Stimulated activated CD4-positive, alpha-beta T cell treated with anti-CD3 and anti-CD28 coated beads, Interleukin-2, amount 100 ng/mL, for 24 hours (primary cell): ENCODE measurements at regions not wholly inside any gene's neighbourhood (a gene's known extent, or its start where the extent isn't known, plus 50 kb on each side); places are given as distances from the start of the nearest gene placed in this dataset.
"Not testable (repeated sequence)": the region's sequence is repeated elsewhere in the genome, so short reads cannot be mapped to it uniquely, and the experiment has no call there.

Source experiments
- DNase-seq, 2 donors: peaks; one replicate each; pipeline ENCODE4 v3.0.0-alpha.2; 2020

DNA sequence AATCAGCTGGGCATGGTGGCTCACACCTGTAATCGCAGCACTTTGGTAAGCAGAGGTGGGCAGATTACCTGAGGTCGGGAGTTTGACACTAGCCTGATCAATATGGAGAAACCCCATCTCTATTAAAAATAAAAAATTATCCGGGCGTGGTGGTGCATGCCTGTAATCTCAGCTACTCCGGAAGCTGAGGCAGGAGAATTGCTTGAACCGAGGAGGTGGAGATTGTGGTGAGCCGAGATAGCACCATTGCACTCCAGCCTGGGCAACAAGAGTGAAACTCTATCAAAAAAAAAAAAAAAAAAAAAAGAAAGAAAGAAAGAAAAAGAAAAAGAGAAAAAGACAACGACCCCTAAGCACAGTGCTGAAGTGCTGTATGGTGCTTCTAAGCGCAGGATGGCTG lies 280.6 kb upstream of the MAF start:
- DNase-seq = not testable (repeated sequence)

DNA sequence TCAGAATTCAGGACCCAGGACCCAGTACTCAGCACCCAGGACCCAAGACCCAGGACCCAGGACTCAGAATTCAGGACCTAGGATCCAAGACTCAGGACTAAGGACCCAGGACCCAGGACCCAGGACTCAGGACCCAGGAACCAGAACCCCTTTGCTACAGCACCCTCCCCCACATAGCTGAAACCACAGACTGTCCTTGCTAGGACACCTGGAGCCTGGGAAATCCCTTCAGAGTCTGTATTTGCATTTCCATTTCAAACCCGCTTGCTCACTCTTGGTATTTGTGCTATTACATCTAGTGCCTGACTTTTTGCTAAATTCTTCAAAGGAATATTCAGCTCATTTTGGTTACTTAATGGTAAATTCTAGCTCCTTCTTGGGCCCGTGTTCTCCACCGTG lies 275.8 kb upstream of the MAF start:
- DNase-seq = no peak

DNA sequence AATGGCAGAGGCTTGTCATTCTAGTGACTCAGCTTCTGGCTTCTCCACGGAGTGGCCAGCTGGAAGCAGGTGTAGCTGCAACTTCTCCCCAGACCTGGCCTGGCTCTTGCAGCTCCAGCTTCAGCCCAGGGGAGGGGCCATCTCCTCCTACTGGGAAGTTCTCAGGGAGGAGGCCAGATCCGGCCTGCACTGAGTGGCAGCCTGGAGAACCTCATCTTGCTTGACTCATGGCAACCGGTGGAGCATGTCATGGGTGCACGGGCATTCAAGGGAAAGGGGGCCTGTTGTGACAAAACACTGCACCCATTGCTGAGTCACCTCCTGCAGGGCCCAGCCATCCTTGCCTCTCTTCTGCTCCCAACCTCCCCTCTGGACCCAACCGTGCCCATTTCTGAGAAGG lies 273.9 kb upstream of the MAF start:
- DNase-seq = no peak

DNA sequence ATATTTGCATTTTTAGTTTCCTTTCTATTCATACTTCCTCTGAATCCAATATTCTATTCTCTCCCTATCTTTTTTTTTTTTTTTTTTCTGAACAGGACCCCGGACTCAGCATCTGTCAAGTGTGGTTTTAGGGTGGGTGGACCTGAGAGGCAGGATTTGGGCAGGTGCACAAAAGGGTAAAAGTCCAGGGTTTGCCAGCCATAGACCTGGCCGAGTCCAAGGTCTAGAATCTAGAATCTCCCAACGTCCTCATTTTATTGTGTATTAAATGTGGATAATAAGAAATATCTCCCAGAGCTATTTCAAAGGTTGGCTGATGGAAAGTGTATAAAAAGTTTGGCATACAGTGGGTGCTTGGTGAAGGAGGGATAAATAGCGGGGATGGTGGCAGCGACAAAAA lies 273.3 kb upstream of the MAF start:
- DNase-seq = no peak

DNA sequence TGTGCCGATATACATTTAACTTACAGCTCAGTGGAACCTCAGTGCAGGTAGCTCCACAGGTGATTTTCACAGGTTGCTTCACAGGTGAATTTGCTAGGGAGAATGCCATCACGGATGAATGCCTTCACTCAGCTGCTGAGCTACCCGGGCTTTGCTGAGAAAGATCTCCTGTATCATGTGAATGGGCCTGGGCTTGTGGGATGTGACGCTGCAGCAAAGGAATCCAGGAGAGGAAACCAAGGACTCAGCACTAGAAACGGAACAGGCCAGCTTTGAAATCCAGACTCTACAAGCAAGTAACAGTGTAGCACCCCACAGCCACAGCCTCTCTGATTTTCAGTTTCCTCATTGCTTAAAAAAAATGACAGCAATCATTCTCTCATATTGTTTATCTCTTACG lies 271.4 kb upstream of the MAF start:
- DNase-seq = no peak

DNA sequence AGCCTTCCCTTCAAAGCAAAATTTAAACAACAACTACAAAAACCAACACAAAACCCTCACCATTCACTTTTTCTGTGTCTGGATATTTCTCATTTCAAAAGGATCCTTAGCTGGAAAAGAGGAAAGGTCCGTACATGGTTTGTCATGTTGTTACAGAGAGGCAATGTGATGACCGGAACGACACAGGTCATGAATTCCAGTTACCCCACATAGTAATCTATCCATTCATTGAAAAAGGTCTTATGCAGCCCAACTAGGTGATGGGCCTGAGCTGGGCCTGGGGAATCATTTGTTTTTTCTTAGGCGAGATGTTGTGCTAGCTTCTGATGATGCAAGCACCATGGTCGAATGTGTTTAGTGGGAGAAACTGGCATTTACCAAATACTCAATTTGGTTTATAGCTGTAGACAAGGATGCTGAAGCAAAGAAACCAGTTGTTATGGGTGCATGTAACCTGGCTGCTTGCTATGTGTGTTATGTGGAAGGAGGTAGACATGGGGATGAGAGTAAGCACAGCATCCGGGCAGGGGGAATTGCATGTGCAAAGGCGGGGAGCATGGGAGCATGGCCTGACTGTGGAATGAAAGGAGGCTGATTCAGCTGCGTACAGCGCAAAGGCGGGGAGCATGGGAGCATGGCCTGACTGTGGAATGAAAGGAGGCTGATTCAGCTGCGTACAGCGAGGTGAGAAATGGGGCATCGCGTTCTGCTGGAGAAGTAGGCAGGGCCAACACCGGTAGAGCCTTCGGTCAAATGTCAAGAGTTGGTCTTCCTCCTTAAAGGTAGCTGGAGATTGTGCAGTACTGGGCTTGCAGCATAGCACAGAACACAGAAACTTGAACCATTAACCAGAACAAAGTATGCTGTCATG lies 269.7 kb upstream of the MAF start:
- DNase-seq = no peak

DNA sequence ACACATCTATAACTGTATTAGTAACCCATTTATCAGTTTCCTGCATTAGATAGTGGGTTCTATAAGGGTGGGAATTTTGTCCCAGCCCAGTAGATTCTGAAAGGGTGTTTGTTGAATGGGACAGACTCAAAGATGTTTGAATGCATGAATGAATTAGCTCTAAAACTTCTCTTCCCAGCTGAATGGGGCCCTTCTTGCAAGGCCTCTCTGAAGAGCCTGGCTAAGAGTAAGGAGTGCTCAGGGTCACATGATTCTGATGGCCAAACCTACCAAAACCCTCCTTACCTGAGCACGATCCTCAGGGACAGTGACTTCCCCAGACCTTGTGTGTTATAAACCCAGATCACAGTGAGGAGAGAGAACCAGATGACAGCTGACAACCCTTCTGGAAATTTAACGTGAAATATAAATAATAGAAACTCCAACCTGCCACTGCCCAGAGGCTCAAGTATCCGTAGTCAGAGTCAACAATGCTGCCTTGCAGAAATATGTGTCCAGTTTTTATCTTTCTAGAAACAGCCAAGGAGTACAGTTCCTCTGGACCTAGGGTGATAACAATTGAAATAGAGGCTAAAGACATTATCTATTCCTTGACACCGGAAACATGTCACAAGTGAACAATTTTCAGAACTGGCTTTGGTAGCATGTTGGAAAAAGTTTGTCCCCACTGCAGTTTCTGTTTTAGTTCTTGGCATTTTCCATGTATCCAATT lies 268.9 kb upstream of the MAF start:
- DNase-seq = no peak

DNA sequence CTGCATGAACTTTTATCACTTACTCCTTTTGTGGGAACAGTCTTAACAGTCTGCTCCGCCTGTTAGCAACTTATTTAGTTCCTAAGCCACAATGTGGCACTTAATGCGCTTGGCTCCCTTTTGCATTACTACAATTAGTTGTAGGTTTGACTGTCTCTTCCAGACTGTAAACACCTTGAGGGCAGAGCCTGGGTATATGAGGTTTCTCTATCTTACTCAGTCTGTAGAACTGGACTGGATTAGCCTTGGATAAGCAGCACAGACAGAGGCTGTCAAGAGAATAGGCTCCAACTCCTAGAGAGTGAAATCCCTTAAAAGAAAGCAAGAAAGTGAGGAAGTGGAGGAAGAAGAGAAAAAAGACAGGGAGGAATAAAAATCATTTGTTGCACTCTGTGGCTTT lies 268.3 kb upstream of the MAF start:
- no peak for DNase-seq

DNA sequence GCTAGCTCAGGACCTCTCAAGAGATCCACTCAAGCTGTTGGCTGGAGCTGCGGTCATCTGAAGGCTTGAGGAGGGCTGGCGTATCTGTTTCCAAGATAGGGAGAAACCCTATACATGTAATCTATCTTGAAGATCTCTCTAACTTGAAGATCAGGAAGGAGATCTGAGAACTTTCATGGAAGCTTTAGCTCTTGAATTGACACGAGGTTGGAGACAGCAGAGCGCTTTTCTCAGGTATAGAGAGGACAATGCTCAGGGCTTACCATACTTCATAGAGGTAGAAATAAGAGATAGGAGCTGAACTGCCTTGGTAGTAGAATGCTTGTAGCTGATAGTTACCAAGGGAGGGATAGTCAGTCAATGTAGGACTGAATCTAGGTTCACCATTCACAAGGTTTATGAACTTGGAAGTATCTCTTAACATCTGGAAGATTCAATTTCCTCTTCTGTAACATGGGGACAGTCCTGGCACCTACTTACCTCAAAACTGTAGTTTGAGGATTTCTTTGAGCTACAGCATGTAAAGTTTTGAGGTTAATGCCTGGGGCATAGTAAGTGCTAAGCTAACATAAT lies 267.0 kb upstream of the MAF start:
- no peak for DNase-seq

DNA sequence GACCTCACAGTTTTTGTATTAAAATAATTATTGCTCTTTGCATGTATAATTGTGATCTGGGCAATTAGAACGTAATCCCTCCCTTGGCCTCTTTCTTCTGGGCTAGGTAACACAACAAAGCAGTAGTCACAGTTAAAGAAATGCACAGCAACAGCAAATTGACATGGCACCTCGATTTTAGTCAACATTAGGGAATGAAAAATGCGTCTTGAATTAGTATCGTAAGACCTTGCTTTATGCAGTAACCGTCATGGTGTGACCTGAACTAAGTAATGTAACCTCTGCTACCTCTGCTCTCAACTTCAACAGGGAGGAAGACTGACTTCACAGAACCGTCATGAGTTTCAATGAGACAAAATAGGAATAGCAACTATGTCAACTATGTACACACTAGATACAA lies 265.4 kb upstream of the MAF start:
- DNase-seq = no peak

DNA sequence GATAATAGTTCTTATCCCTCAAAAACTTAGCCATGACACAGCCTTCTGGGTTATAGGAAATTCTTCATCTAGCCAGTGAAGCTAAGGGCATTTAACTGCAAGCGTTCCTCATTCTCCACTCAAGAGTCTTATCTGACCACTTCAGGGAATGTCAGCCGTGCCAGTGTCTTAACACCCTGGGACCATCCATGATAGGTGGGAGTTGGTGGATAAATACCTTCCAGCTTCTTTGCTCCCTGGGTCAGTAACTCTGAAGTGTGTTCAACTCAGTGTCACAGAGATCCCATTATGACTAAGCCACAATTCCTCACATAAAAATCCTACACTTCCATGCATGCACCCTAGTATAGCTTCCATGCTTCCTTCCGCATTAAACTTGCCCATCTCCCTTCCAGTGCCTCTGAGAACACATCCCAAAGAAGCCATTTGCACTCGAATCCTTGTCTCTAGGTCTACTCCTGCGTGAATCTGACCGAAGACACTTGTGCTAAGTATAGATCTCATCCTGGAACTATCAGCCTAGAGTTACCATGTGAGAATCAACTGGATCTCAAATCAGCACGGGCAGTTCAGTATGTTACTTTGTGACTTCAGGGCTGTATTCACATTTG lies 264.3 kb upstream of the MAF start:
- DNase-seq = no peak

DNA sequence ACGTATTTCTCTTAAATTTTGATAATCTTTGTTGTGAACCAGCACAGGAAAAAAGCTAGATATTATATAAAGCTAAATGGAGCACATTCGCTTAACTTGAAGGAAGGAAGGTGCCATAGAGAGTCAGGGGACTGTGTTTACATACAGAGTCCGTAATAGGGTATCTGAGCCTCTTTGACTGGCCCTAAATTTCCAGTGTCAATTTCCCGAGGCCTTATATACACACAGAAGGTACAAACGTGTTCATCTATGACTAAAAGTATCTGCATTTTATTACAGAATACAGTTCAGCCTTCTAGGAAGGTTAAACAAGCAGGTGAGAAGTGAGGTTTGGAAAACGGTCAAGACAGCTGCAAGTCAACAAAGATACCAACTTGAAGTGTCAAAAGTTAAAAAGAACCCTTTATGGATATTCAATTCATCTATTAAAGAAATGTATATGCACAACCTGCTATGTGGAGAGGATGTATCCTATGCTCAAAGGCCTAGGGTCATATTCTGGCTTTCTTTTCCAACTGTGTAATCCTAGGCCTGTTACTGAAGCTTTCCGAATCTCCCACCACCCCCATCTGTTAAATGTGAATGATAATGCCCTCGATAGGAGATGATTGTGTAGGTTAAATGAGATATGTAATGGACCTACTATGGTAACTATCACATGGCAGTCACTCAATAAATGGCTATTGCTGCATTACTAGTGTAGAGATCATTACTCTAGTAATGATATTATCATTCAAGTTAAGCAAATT lies 263.7 kb upstream of the MAF start:
- DNase-seq = no peak

DNA sequence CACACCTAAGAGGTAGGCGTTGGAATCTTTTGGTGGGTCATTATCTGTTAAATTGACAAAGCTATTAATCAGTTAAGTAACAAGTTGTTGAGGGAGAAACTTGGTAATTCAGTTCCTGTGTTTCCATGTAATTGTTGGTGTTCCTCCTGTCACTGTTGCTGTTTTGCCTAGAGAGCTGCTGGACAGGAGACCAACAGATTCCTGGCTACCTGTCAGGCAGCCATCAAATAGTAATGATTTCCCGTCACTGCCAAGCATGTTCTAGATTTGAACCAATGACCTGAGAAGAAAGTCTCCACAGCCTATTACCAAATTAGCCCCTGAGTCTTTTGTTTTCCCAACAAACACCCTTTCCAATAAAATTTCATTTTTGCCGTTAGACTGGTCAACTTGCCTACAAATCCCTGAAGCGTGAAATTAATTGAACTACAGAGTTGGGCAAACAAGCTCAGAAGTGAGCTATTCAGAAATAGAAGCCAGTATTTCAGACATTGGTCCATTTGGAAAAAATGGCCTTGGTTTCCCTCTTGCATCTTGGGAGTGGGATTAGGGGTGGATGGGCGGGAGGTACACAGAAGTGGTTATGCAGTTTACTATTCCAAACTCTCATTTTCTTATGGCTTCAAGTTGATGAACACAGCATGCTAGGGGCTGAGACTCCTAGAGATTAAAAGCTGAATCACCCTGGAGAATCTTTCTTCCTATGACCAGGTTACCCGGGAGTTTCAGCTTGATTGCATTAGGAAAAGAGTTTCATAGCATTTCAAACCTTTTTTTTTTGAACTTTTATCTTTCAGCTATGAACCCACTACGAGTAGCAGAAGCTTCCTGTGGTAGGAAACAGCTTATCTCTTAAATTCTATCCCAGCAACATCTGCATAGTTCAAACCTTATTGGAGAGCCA lies 262.8 kb upstream of the MAF start:
- DNase-seq = no peak

DNA sequence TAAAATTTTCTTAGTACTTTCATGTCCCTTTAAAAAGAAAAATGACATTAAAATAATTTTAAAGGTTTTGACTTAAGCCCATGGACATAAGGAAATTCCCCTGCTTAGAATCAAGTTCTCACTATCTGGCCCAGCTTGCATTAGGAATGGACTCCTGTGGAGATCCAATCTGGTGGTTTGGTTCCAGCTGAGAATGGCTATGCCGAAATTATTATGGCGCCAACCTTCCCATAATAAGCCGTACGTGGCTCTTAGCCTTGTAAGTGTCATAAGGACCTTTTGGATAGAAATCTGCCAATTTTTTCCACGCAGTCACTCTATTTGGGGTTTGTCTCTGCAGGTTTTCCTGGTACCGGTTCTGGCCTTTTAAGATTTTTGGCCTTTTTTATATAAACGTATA lies 262.1 kb upstream of the MAF start:
- no peak for DNase-seq

DNA sequence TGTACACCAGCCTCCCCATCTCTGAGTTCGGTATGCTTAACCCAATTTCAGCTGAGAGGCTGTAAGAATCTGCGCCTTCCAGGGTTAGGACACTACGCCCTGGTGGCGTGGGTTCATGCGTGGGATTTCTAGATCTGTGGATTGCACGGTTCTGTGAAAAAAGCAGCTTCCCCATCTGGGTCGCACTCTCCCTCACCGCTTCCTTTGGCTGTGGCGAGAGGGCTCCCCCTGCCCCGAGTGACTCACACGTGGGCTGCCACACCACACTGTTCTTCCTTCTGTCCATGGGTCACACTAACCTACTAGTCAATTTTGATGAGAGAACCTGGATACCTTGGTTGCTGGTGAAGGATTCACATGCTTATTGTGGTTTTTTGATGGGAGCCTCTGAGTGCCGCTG lies 256.0 kb upstream of the MAF start:
- no peak for DNase-seq

DNA sequence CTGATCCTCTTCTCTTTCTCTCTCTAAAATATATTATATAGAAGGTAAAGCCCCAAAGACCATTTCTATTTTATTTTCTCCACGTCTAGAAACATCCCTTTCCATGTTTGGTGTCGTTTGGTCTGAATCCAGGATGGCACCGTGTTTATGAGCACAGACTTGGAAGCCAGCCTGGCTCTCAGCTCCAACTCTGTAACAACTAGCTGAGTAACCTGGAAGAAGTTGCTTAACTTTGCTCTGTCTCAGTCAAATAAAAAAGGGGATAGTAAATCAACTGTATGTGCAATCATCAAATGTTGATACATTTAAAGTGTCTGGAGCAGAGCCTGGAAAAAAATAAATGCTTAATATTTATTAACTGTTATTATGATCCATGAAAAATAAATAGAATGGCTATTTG lies 249.8 kb upstream of the MAF start:
- DNase-seq = no peak

DNA sequence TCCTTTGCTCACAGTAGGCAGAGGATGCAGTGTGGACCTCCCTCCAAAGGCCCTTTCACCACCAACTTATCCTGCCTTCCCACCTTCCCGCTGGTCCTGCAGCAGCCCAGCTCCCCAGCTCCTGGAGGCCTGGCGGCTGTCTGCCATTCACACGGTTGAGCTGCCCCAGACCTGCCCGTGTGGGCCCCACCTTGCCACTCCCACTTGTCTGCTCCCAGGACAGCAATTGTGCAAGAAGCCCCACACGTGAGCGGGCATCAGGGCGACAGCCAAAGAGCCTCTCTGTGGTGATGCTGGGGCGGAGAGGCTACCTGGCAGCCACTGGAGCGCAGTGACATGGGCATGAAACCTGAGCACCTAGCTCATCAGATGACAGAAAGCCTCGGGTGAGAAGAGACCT lies 248.6 kb upstream of the MAF start:
- no peak for DNase-seq

DNA sequence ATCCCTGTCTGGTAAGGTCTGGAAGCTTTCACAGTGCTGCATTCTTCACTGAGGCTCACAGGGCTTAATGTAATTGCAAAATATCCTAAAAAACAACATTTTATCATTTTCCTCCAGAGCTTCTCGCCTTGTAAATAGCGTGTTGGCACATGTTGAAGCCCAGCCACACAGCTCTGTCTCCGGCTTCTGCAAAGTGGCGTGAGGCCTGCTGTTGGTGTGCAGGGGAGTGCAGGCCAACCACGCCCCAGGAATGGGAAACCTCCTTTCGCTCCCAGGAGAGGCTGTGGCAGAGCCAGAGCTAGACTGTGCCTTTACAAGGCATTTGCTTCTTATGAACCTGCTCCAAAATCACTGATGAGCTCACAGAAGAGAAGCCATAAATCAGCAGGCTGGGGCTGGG lies 248.2 kb upstream of the MAF start:
- DNase-seq = no peak

DNA sequence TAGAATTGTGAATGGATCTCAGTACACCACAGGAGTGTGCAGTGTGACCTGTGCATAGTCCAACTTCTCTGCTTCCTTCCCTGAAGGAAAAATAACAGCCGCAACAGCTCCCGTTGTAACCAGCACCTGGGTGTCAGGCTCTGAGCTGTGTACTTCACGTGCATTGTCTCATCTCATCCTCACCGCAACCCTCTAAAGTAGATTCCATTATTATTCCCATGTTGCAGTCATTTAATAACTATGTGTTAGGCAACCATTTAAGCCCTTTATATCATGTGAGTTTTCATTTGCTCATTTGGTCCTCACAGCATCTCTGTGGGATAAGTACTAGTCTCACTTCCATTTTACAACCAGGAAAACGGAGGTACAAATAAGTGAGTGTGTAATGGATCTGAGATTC lies 247.0 kb upstream of the MAF start:
- no peak for DNase-seq

DNA sequence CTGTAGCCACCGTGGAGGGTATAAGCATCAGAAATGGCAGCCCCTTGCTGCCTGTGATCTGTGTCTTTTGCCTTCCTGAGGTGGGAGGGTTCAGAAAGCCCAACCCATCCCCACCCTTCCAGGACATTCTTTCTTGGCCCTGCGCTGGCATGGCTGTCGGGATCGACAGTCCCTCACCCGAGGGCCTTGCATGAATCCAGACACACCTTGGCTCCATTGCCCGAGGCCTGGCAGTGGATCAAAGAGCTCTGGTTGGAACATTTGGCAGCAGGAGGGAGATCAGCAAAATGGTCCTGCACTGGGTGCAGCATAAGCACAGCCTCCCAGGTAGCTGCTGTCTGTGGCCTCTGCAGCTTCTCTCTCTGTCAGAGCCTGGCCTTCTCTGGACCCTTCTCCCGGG lies 246.6 kb upstream of the MAF start:
- DNase-seq = no peak

DNA sequence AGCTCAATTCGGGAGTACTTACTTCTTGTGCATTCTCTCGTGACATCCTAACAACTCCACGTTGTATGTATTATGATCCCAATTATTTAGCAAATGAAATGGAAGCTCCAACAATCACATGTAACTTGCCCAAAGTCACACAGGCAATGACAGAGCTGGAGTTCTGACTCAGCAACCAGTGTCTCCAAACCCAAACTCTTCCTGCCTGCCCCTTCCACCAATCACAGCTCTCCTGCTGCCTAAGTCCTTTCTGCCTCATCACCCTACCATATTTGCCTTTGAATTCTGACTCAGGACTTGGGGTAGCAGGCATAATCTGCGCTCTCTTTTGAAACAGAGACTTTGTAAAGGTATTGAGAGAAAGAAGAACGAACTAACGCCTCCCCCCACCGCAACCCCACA lies 245.2 kb upstream of the MAF start:
- DNase-seq = no peak
